Tibial nerve (tissue), 3 donors: ENCODE measurements at regions not wholly inside any gene's neighbourhood (a gene's known extent, or its start where the extent isn't known, plus 50 kb on each side); places are given as distances from the start of the nearest gene placed in this dataset.

ENCODE experiments used
- POLR2A ChIP-seq, 2 donors: fragments of 450-650 bp; IDR thresholded peaks; one replicate each; pipeline ENCODE4 v1.6.1; 2017; ENCODE audit warnings: antibody characterized with exemption in 2 of 2, mild to moderate bottlenecking in 2 of 2, moderate library complexity in 2 of 2
- TF ChIP-seq, protein P1 (sequence below), 5 experiments: fragments of 200-600 bp in 3 of 5; fragments of 450-650 bp in 2 of 5; sonication (generic) in 3 of 5; IDR thresholded peaks; one replicate each; pipeline ENCODE4 v1.5.1; 2016 to 2019; ENCODE audit warnings: antibody characterized with exemption in 5 of 5, mild to moderate bottlenecking in 3 of 5, moderate library complexity in 2 of 5

DNA sequence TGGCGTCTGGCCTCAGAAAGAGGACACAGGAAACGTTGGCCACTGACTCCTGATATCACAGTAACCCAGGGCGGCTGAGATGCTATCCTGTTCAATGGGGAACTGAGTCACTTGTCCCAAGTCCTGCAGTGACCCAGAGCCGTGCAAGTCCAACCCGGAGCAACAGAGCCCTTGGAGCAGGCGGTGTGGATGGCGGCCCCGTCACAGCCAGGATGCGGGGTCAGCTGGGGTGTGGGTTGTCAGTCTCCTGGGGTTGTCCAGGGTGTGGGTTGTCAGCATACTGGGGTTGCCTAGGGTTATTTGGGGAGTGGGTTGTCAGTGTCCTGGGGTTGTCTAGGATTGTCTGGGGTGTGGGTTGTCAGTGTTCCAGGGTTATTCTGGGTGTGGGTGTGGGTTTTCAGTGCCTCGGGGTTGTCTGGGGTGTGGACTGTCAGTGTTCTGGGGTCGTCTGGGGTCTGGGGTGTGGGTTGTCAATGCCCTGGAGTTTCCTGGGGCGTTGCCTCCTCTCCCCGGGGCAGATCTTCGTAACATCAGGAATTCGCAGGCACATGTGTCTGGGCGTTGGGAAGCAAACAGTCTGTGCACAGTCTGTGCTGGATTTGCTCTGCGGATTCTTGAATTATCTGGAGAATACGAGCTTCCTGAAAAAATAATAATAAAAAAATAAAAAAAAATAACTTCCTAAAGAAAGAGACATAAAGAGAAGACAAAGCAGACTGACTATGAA, 257.5 kb downstream of the PARP8 start:
- TF ChIP-seq, protein P1, sequence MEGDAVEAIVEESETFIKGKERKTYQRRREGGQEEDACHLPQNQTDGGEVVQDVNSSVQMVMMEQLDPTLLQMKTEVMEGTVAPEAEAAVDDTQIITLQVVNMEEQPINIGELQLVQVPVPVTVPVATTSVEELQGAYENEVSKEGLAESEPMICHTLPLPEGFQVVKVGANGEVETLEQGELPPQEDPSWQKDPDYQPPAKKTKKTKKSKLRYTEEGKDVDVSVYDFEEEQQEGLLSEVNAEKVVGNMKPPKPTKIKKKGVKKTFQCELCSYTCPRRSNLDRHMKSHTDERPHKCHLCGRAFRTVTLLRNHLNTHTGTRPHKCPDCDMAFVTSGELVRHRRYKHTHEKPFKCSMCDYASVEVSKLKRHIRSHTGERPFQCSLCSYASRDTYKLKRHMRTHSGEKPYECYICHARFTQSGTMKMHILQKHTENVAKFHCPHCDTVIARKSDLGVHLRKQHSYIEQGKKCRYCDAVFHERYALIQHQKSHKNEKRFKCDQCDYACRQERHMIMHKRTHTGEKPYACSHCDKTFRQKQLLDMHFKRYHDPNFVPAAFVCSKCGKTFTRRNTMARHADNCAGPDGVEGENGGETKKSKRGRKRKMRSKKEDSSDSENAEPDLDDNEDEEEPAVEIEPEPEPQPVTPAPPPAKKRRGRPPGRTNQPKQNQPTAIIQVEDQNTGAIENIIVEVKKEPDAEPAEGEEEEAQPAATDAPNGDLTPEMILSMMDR (IDR thresholded peaks at IDR 0.05) = no peak
- TF ChIP-seq POLR2A (IDR thresholded peaks at IDR 0.05) = no peak
